HEK293T (cell line): ENCODE measurements at regions not wholly inside any gene's neighbourhood (a gene's known extent, or its start where the extent isn't known, plus 50 kb on each side); places are given as distances from the start of the nearest gene placed in this dataset.

Experiments
- ARNT ChIP-seq: fragments of 450-650 bp; IDR thresholded peaks from 2 replicates; pipeline ENCODE4 v1.6.1; 2017; ENCODE audit warnings: mild to moderate bottlenecking
- ELF4 ChIP-seq: fragments of 450-650 bp; IDR thresholded peaks from 2 replicates; pipeline ENCODE4 v1.6.1; 2017; ENCODE audit warnings: antibody characterized with exemption
- FOXA1 ChIP-seq: fragments of 450-650 bp; IDR thresholded peaks from 2 replicates; pipeline ENCODE4 v1.6.1; 2016; ENCODE audit warnings: mild to moderate bottlenecking
- FOXM1 ChIP-seq: fragments of 450-650 bp; IDR thresholded peaks from 2 replicates; pipeline ENCODE4 v1.6.1; 2017; ENCODE audit warnings: mild to moderate bottlenecking, borderline replicate concordance
- HDGF ChIP-seq: fragments of 450-650 bp; IDR thresholded peaks from 2 replicates; pipeline ENCODE4 v1.6.1; 2017; ENCODE audit warnings: antibody characterized with exemption, borderline replicate concordance
- LEF1 ChIP-seq: fragments of 450-650 bp; IDR thresholded peaks from 2 replicates; pipeline ENCODE4 v1.6.1; 2017; ENCODE audit warnings: mild to moderate bottlenecking, borderline replicate concordance
- NFRKB ChIP-seq: fragments of 450-650 bp; IDR thresholded peaks from 2 replicates; pipeline ENCODE4 v1.6.1; 2016; ENCODE audit warnings: mild to moderate bottlenecking, moderate library complexity
- SP1 ChIP-seq: fragments of 450-650 bp; IDR thresholded peaks from 2 replicates; pipeline ENCODE4 v1.6.1; 2017
- SUZ12 ChIP-seq: fragments of 450-650 bp; IDR thresholded peaks from 2 replicates; pipeline ENCODE4 v1.6.1; 2016; ENCODE audit warnings: mild to moderate bottlenecking
- TARDBP ChIP-seq: fragments of 450-650 bp; IDR thresholded peaks from 2 replicates; pipeline ENCODE4 v1.6.1; 2016

DNA sequence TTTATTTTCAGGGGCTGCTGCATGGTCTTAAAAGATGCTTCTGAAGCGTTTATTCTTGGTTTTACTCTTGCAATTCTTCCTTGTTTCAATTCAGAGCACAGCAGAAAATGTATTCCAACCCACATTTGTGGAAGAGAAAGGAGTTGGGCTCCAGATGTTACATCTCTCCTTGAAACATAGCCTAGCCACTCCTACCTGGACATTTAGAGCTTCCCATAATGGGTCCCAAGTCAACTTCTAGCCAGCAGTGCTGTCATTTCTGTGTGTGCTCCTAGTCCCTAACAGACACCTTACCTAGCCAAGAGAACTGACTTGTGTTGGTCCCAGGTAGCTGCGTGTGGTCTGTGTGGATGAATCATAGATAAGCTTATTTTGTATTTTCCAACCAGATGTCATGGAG, 61.2 kb upstream of the ANKRD55 start:
- TF ChIP-seq FOXM1 (no peak), SP1 (no peak), NFRKB (no peak), ARNT (no peak), HDGF (no peak), TARDBP (no peak), FOXA1 (no peak), SUZ12 (no peak), ELF4 (no peak), LEF1 (no peak)
